SK-N-SH (cell line): ENCODE measurements at regions not wholly inside any gene's neighbourhood (a gene's known extent, or its start where the extent isn't known, plus 50 kb on each side); places are given as distances from the start of the nearest gene placed in this dataset.

Experiments used
- CTCF ChIA-PET: fragments of 300-600, 350-600 bp; formaldehyde crosslinking; extraction: SDS; loops from one replicate; lab custom pipeline; 2021; lab: Yijun Ruan, JAX
- POLR2A ChIA-PET: fragments of 350-600 bp; sonication (Branson Sonifier 250); formaldehyde crosslinking; extraction: SDS; loops from one replicate; lab custom pipeline; 2020; ENCODE audit warnings: antibody characterized with exemption, inconsistent platforms; lab: Yijun Ruan, JAX
- DNase-seq: peaks from one replicate; pipeline ENCODE4 v3.0.0; 2012
- H2AFZ ChIP-seq: fragments of 200-600 bp; sonication (generic); 2 replicates; pipeline ENCODE4 v1.8.1; 2016; ENCODE audit warnings: antibody characterized with exemption, mild to moderate bottlenecking, low read depth
- H3F3A ChIP-seq: fragments of 200-600 bp; sonication (generic); replicated peaks from 2 replicates; pipeline ENCODE3; 2016; ENCODE audit warnings: antibody characterized with exemption, mild to moderate bottlenecking; ENCODE audit not compliant: insufficient read depth
- H3K27ac ChIP-seq, 2 experiments: fragments of 200-500 bp in 1 of 2; fragments of 200-600 bp in 1 of 2; sonication (Bioruptor generic) in 1 of 2; sonication (generic), shearing (Covaris generic) in 1 of 2; 2 replicates each; pipeline versions ENCODE4 v1.5.1 to v1.6.1; 2014 to 2016; ENCODE audit warnings: low read depth in 2 of 2, inconsistent platforms in 1 of 2, low read length in 1 of 2, mild to moderate bottlenecking in 1 of 2, mixed read lengths in 1 of 2
- H3K27me3 ChIP-seq: fragments of 200-600 bp; sonication (generic), shearing (Covaris generic); 2 replicates; pipeline ENCODE4 v1.6.1; 2016; ENCODE audit warnings: mixed run types; ENCODE audit not compliant: insufficient read depth
- H3K36me3 ChIP-seq, 2 experiments: fragments of 200-500 bp in 1 of 2; fragments of 200-600 bp in 1 of 2; sonication (Bioruptor generic) in 1 of 2; sonication (generic) in 1 of 2; replicated peaks in 1 of 2; 2 replicates each; pipeline versions ENCODE3 to v1.5.1; 2014 to 2016; ENCODE audit warnings: low read length in 1 of 2, mild to moderate bottlenecking in 1 of 2; ENCODE audit not compliant: insufficient read depth in 2 of 2, control insufficient read depth in 1 of 2
- H3K4me1 ChIP-seq, 2 experiments: fragments of 200-500 bp in 1 of 2; fragments of 200-600 bp in 1 of 2; sonication (Bioruptor generic) in 1 of 2; sonication (generic), shearing (Covaris generic) in 1 of 2; 2 replicates each; pipeline versions ENCODE4 v1.5.1 to v1.6.1; 2014 to 2016; ENCODE audit warnings: low read depth in 1 of 2, low read length in 1 of 2, mixed run types in 1 of 2; ENCODE audit not compliant: insufficient read depth in 2 of 2, control insufficient read depth in 1 of 2
- H3K4me2 ChIP-seq: fragments of 200-600 bp; sonication (generic), shearing (Covaris generic); 2 replicates; pipeline ENCODE4 v1.6.1; 2017; ENCODE audit warnings: mixed run types
- H3K4me3 ChIP-seq, 2 experiments: fragments of 200-500 bp in 1 of 2; fragments of 200-600 bp in 1 of 2; sonication (Bioruptor generic) in 1 of 2; sonication (generic), shearing (Covaris generic) in 1 of 2; 2 replicates each; pipeline versions ENCODE4 v1.5.1 to v1.8.1; 2014 to 2016; ENCODE audit warnings: low read depth in 2 of 2, inconsistent platforms in 1 of 2, low read length in 1 of 2, mild to moderate bottlenecking in 1 of 2, mixed read lengths in 1 of 2, moderate library complexity in 1 of 2
- H3K79me2 ChIP-seq: fragments of 200-600 bp; sonication (generic); 2 replicates; pipeline ENCODE4 v1.8.1; 2017; ENCODE audit warnings: mild to moderate bottlenecking; ENCODE audit not compliant: insufficient read depth
- H3K9ac ChIP-seq: fragments of 200-600 bp; sonication (generic); 2 replicates; pipeline ENCODE4 v1.6.1; 2017; ENCODE audit warnings: mixed run types
- H3K9me2 ChIP-seq: fragments of 200-600 bp; sonication (generic); 2 replicates; pipeline ENCODE4 v1.6.1; 2017; ENCODE audit warnings: mixed run types
- H3K9me3 ChIP-seq: fragments of 200-600 bp; sonication (generic); 2 replicates; pipeline ENCODE4 v1.6.1; 2017; ENCODE audit warnings: mixed run types, mild to moderate bottlenecking, moderate library complexity
- H4K20me1 ChIP-seq: fragments of 200-600 bp; sonication (generic); 2 replicates; pipeline ENCODE4 v1.6.1; 2017; ENCODE audit warnings: mild to moderate bottlenecking, mixed run types; ENCODE audit not compliant: insufficient read depth
- CHD2 ChIP-seq: fragments of 150-350 bp; IDR thresholded peaks from 2 replicates; pipeline ENCODE4 v1.6.1; 2018; ENCODE audit warnings: low read length; ENCODE audit not compliant: partially characterized antibody
- ELF1 ChIP-seq: IDR thresholded peaks from 2 replicates; pipeline ENCODE4 v1.4.0; 2012
- EZH2phosphoT487 ChIP-seq: fragments of 200-600 bp; sonication (generic); IDR thresholded peaks from 2 replicates; pipeline ENCODE4 v1.6.1; 2017; ENCODE audit warnings: low read depth, mixed run types, mild to moderate bottlenecking, antibody characterized with exemption, moderate library complexity, borderline replicate concordance
- FOSL2 ChIP-seq: IDR thresholded peaks from 2 replicates; pipeline ENCODE4 v1.4.0; 2012; ENCODE audit warnings: low read depth, mild to moderate bottlenecking, moderate library complexity, borderline replicate concordance
- FOXJ3 ChIP-seq: sonication (generic); formaldehyde crosslinking; IDR thresholded peaks from 2 replicates; pipeline ENCODE4 v1.5.1; 2020; ENCODE audit warnings: mild to moderate bottlenecking, missing genetic modification reagents
- GABPA ChIP-seq: IDR thresholded peaks from 2 replicates; pipeline ENCODE4 v1.4.0; 2012; ENCODE audit warnings: low read depth, mild to moderate bottlenecking
- JUND ChIP-seq: IDR thresholded peaks from 2 replicates; pipeline ENCODE4 v1.4.0; 2012
- MEF2A ChIP-seq: IDR thresholded peaks from 2 replicates; pipeline ENCODE4 v1.4.0; 2012; ENCODE audit warnings: low read depth, borderline replicate concordance
- NFIC ChIP-seq: IDR thresholded peaks from 2 replicates; pipeline ENCODE4 v1.4.0; 2012; ENCODE audit warnings: borderline replicate concordance
- NRF1 ChIP-seq: IDR thresholded peaks from 2 replicates; pipeline ENCODE4 v1.6.1; 2012; ENCODE audit warnings: low read depth, mild to moderate bottlenecking, low read length
- POLR2AphosphoS5 ChIP-seq: IDR thresholded peaks from 2 replicates; pipeline ENCODE4 v1.6.1; 2012; ENCODE audit warnings: low read depth, low read length
- RCOR1 ChIP-seq: fragments of 150-350 bp; IDR thresholded peaks from 2 replicates; pipeline ENCODE4 v1.6.1; 2017; ENCODE audit warnings: antibody characterized with exemption, low read length
- SMC3 ChIP-seq: IDR thresholded peaks from 2 replicates; pipeline ENCODE4 v1.6.1; 2012; ENCODE audit warnings: low read depth, low read length, improper control_type of control experiment
- TAF1 ChIP-seq: IDR thresholded peaks from 2 replicates; pipeline ENCODE4 v1.6.1; 2012; ENCODE audit warnings: low read depth, mild to moderate bottlenecking, low read length, moderate library complexity, borderline replicate concordance
- TCF12 ChIP-seq: IDR thresholded peaks from 2 replicates; pipeline ENCODE4 v1.4.0; 2012
- TEAD4 ChIP-seq: IDR thresholded peaks from 2 replicates; pipeline ENCODE4 v1.4.0; 2012; ENCODE audit warnings: mild to moderate bottlenecking, borderline replicate concordance; ENCODE audit not compliant: insufficient read depth
- YY1 ChIP-seq: IDR thresholded peaks from 2 replicates; pipeline ENCODE4 v1.4.0; 2012; ENCODE audit warnings: low read depth, mild to moderate bottlenecking
- WGBS: methylation state at CpG from one replicate; pipeline ENCODE4 v1.1.6; 2017; ENCODE audit warnings: low lambda C conversion rate; 5-methylcytosine and 5-hydroxymethylcytosine counted together
- TF ChIP-seq, protein P1 (sequence below): IDR thresholded peaks from 2 replicates; pipeline ENCODE4 v1.4.0; 2012; ENCODE audit warnings: low read depth, borderline replicate concordance
- TF ChIP-seq, protein P2 (sequence below): IDR thresholded peaks from 2 replicates; pipeline ENCODE4; 2012
- TF ChIP-seq, protein P3 (sequence below): fragments of 150-350 bp; IDR thresholded peaks from 2 replicates; pipeline ENCODE4 v1.6.1; 2017; ENCODE audit warnings: antibody characterized with exemption, low read length, low read depth, borderline replicate concordance
- TF ChIP-seq, protein P4 (sequence below): IDR thresholded peaks from 2 replicates; pipeline ENCODE4 v1.6.1; 2012; ENCODE audit warnings: mild to moderate bottlenecking, low read depth, low read length, moderate library complexity

DNA sequence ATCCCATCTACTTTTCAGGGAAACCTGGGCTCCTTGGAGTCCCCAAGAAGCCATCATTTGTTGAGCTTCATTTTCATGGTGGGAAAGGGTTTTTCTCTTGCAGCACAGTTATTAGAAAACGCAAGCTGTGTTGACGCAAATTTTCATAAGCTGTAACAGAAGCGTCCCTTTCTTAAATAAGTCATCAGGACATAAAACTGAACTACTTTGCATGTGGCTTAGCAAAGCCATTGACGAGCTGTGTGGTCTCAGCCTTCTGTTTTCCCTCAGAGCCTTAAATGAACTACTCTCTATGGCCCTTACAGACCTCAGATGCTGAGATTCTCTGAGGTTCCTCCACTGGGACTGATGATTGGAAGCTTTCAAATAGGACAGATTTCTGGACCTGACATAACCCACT is 85.1 kb downstream of the ARL4C start:
- ChIA-PET POLR2A (no interaction called here), CTCF (interaction anchor here (0.8 to 2.8 kb wide), 3 partner anchors 8 to 276 kb away, joined by 3 to 8 read pairs (median 3); no protein-coding TSS in a partner anchor)
- H3K9me2 ChIP-seq: no peaks in the 10 kb centered on the region
- 69% methylated on average over 4 of the region's 4 CpGs for WGBS
- no peaks in the 10 kb centered on the region for H3K79me2 ChIP-seq
- DNase-seq: no peak
- no peak overlapping the region for H3K9ac ChIP-seq
- H3F3A ChIP-seq: no peaks in the 10 kb centered on the region
- no peaks in the 10 kb centered on the region for H3K27me3 ChIP-seq
- H3K4me1 ChIP-seq: no peaks in the 10 kb centered on the region; a peak in 1 of 4 replicates
- H4K20me1 ChIP-seq: no peaks in the 10 kb centered on the region
- H3K36me3 ChIP-seq: no peaks in the 10 kb centered on the region
- H3K4me3 ChIP-seq: no peak overlapping the region
- H2AFZ ChIP-seq: no peak overlapping the region
- H3K4me2 ChIP-seq: no peak overlapping the region
- no peak overlapping the region for H3K27ac ChIP-seq
- TF ChIP-seq POLR2AphosphoS5: no peak
- TF ChIP-seq MEF2A: no peak
- no peak for TF ChIP-seq NFIC
- TF ChIP-seq, all 33 proteins: peak for 0
- H3K9me3 ChIP-seq: no peaks in the 10 kb centered on the region

DNA sequence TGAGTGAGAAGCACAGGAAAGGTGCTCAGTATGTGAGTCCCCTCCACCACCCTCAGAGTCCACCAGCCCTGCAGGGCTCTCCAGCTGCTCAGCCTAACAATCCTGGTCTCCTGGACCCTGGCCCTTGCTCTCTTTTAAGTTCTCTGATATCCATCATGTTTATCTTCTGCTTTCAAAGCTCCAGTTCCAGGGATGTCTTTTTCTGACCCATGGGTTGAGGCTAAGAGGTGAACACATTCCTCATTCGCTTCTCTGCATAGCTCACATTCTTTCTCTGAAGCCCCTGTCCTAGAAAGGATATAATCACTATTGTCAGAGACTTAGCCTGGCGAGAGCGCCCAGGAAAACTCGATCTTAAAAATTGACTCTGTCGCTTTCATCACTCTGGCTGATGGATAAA is 86.4 kb downstream of the ARL4C start:
- Histone ChIP-seq H3K9me3 (no peaks in the 10 kb centered on the region), H2AFZ (no peak overlapping the region), H3F3A (no peaks in the 10 kb centered on the region), H3K27me3 (no peaks in the 10 kb centered on the region), H3K4me1 (no peaks in the 10 kb centered on the region), H3K4me3 (no peak overlapping the region), H3K9ac (no peak overlapping the region), H4K20me1 (no peaks in the 10 kb centered on the region), H3K4me2 (no peak overlapping the region), H3K27ac (no peak overlapping the region), H3K79me2 (no peaks in the 10 kb centered on the region), H3K9me2 (no peaks in the 10 kb centered on the region), H3K36me3 (no peaks in the 10 kb centered on the region)
- TF ChIP-seq, protein P1, sequence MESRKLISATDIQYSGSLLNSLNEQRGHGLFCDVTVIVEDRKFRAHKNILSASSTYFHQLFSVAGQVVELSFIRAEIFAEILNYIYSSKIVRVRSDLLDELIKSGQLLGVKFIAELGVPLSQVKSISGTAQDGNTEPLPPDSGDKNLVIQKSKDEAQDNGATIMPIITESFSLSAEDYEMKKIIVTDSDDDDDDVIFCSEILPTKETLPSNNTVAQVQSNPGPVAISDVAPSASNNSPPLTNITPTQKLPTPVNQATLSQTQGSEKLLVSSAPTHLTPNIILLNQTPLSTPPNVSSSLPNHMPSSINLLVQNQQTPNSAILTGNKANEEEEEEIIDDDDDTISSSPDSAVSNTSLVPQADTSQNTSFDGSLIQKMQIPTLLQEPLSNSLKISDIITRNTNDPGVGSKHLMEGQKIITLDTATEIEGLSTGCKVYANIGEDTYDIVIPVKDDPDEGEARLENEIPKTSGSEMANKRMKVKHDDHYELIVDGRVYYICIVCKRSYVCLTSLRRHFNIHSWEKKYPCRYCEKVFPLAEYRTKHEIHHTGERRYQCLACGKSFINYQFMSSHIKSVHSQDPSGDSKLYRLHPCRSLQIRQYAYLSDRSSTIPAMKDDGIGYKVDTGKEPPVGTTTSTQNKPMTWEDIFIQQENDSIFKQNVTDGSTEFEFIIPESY: no peak
- TF ChIP-seq, protein P2, sequence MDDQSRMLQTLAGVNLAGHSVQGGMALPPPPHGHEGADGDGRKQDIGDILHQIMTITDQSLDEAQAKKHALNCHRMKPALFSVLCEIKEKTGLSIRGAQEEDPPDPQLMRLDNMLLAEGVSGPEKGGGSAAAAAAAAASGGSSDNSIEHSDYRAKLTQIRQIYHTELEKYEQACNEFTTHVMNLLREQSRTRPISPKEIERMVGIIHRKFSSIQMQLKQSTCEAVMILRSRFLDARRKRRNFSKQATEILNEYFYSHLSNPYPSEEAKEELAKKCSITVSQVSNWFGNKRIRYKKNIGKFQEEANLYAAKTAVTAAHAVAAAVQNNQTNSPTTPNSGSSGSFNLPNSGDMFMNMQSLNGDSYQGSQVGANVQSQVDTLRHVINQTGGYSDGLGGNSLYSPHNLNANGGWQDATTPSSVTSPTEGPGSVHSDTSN: no peak
- TF ChIP-seq ELF1 (no peak), FOSL2 (no peak), GABPA (no peak), CHD2 (no peak), TCF12 (no peak), FOXJ3 (no peak), TAF1 (no peak), POLR2AphosphoS5 (no peak), SMC3 (no peak), YY1 (no peak), TEAD4 (no peak), RCOR1 (no peak), JUND (no peak), NRF1 (no peak), EZH2phosphoT487 (no peak)
- TF ChIP-seq, protein P3, sequence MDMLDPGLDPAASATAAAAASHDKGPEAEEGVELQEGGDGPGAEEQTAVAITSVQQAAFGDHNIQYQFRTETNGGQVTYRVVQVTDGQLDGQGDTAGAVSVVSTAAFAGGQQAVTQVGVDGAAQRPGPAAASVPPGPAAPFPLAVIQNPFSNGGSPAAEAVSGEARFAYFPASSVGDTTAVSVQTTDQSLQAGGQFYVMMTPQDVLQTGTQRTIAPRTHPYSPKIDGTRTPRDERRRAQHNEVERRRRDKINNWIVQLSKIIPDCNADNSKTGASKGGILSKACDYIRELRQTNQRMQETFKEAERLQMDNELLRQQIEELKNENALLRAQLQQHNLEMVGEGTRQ: no peak
- TF ChIP-seq, protein P4, sequence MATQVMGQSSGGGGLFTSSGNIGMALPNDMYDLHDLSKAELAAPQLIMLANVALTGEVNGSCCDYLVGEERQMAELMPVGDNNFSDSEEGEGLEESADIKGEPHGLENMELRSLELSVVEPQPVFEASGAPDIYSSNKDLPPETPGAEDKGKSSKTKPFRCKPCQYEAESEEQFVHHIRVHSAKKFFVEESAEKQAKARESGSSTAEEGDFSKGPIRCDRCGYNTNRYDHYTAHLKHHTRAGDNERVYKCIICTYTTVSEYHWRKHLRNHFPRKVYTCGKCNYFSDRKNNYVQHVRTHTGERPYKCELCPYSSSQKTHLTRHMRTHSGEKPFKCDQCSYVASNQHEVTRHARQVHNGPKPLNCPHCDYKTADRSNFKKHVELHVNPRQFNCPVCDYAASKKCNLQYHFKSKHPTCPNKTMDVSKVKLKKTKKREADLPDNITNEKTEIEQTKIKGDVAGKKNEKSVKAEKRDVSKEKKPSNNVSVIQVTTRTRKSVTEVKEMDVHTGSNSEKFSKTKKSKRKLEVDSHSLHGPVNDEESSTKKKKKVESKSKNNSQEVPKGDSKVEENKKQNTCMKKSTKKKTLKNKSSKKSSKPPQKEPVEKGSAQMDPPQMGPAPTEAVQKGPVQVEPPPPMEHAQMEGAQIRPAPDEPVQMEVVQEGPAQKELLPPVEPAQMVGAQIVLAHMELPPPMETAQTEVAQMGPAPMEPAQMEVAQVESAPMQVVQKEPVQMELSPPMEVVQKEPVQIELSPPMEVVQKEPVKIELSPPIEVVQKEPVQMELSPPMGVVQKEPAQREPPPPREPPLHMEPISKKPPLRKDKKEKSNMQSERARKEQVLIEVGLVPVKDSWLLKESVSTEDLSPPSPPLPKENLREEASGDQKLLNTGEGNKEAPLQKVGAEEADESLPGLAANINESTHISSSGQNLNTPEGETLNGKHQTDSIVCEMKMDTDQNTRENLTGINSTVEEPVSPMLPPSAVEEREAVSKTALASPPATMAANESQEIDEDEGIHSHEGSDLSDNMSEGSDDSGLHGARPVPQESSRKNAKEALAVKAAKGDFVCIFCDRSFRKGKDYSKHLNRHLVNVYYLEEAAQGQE: no peak
- WGBS: 82% methylated on average over 5 of the region's 5 CpGs
- POLR2A ChIA-PET: no interaction called here
- no peak for DNase-seq
- CTCF ChIA-PET: interaction anchor here (1.2 to 1.6 kb wide), 2 partner anchors 122 to 275 kb away, joined by 4 read pairs; no protein-coding TSS in a partner anchor
